ENCODE measurements at regions not wholly inside any gene's neighbourhood (a gene's known extent, or its start where the extent isn't known, plus 50 kb on each side); places are given as distances from the start of the nearest gene placed in this dataset.

DNA sequence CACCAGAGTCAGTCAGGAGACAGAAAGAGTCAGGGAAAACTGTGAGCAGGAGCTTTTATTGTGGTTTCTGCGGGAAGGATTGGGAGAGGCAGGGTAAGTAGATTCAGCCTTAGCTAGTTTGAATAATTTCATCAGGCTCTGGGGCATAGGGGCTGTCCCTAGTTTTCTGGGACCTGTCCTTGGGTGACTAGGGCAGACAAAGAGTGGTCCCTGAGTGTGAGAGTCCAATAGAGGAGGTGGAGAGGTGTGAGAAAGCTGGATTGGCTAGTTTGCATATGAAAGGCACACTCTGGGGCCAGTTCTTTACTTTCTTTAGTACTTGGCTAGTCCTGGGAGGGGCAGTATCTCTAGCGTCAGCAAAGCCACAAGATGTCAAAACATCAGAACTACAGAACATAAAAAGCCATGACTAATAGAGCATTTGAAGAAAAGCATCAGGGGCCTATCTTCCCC is 255.6 kb downstream of the HS3ST3A1 start:
- no peak overlapping the region for H3K23ac ChIP-seq (ENCODE audit: insufficient read length, low read depth, low read length)
- Mint-ChIP-seq H3K4me1 (peaks cover 13 to 17% of the 10 kb centered on the region in 2 experiments), H3K36me3 (ENCODE audit: insufficient read depth in 1 of 3, low read depth in 3 of 3) (peaks cover 0 to 8% (median 0%) of the 10 kb centered on the region in 3 experiments; a peak in 5 of 7 replicates), H3K9me3 (peaks cover 4 to 5% of the 10 kb centered on the region in 2 experiments; a peak in 3 of 5 replicates), H3K27me3 (ENCODE audit: low read depth) (peaks cover 1% of the 10 kb centered on the region), H3K27ac (peak overlapping the region in 1 of 3 experiments; percentile 60; a peak in 1 of 7 replicates), H3K4me3 (no peak overlapping the region)
- H3K4ac ChIP-seq (ENCODE audit: low read depth, low read length), result no peak overlapping the region
- no peak overlapping the region for H4K5ac ChIP-seq (ENCODE audit: insufficient read length, low read depth, low read length)
- H2AK5ac ChIP-seq (ENCODE audit: insufficient read length, low read length), result no peak overlapping the region
- no peaks in the 10 kb centered on the region for H3K27me3 ChIP-seq (ENCODE audit: insufficient read depth, low read length)
- no peaks in the 10 kb centered on the region for H4K20me1 ChIP-seq (ENCODE audit: control insufficient read depth, insufficient read depth, insufficient read length)
- no peak overlapping the region for H2AFZ ChIP-seq (ENCODE audit: low read length)
- no peaks in the 10 kb centered on the region for H3K79me2 ChIP-seq (ENCODE audit: insufficient read depth, low read length)
- no peak overlapping the region for H3K18ac ChIP-seq (ENCODE audit: insufficient read length, low read depth, low read length)
- H3T11ph ChIP-seq (ENCODE audit: low read length), result no peak overlapping the region
- no peak overlapping the region for H4K8ac ChIP-seq (replicated peaks; ENCODE audit: insufficient read length, low read depth, low read length)
- H3K56ac ChIP-seq (ENCODE audit: insufficient read length, low read depth, low read length), result no peak overlapping the region
- H3K23me2 ChIP-seq (ENCODE audit: insufficient read length, low read depth, low read length, poor library complexity, severe bottlenecking), result no peaks in the 10 kb centered on the region
- peak overlapping the region; percentile 44 for H2BK120ac ChIP-seq (ENCODE audit: low read depth, low read length, poor library complexity, severe bottlenecking)
- no peaks in the 10 kb centered on the region for H3K79me1 ChIP-seq (ENCODE audit: insufficient read depth, low read depth, low read length, poor library complexity, severe bottlenecking)
- H2BK15ac ChIP-seq (ENCODE audit: low read depth, low read length), result no peak overlapping the region
- peak overlapping the region; percentile 78 for H2BK20ac ChIP-seq (ENCODE audit: low read depth, low read length, poor library complexity, severe bottlenecking)
- DNase-seq, result peak; percentile 71
- no peak overlapping the region for H3K4me2 ChIP-seq (ENCODE audit: insufficient read depth, insufficient read length, low read length)
- no peak overlapping the region for H2BK5ac ChIP-seq (ENCODE audit: insufficient read length, low read length)
- H4K91ac ChIP-seq (ENCODE audit: insufficient read length, low read depth, low read length), result no peak overlapping the region
- H3K9me3 ChIP-seq (ENCODE audit: control insufficient read depth, low read depth, low read length), result no peaks in the 10 kb centered on the region
- WGBS (ENCODE audit: extremely low coverage, insufficient read length, low lambda C conversion rate), result no CpG with 5 or more reads among the region's 2 CpGs
- H2BK12ac ChIP-seq (ENCODE audit: insufficient read length, low read depth, low read length), result no peak overlapping the region
- TF ChIP-seq, protein P1, sequence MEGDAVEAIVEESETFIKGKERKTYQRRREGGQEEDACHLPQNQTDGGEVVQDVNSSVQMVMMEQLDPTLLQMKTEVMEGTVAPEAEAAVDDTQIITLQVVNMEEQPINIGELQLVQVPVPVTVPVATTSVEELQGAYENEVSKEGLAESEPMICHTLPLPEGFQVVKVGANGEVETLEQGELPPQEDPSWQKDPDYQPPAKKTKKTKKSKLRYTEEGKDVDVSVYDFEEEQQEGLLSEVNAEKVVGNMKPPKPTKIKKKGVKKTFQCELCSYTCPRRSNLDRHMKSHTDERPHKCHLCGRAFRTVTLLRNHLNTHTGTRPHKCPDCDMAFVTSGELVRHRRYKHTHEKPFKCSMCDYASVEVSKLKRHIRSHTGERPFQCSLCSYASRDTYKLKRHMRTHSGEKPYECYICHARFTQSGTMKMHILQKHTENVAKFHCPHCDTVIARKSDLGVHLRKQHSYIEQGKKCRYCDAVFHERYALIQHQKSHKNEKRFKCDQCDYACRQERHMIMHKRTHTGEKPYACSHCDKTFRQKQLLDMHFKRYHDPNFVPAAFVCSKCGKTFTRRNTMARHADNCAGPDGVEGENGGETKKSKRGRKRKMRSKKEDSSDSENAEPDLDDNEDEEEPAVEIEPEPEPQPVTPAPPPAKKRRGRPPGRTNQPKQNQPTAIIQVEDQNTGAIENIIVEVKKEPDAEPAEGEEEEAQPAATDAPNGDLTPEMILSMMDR (conservative IDR thresholded peaks at IDR 0.05), result 0 out of 3 replicates have a peak, but pooled peaks have one; percentile 11
- H3K27ac ChIP-seq (ENCODE audit: insufficient read length, low read depth, low read length), result no peak overlapping the region
- no peak overlapping the region for H3K14ac ChIP-seq (ENCODE audit: insufficient read depth, low read length)
- no peaks in the 10 kb centered on the region; the same call in 1 of the 2 replicates for H3K4me1 ChIP-seq (ENCODE audit: insufficient read depth, low read length)
- no peak overlapping the region for H3K9ac ChIP-seq (ENCODE audit: extremely low read depth, insufficient read length, low read length)

All from H9 (cell line).